Bone marrow (tissue), 2 donors: ENCODE measurements at regions not wholly inside any gene's neighbourhood (a gene's known extent, or its start where the extent isn't known, plus 50 kb on each side); places are given as distances from the start of the nearest gene placed in this dataset.

Experiments used
- DNase-seq, 2 donors: peaks; one replicate each; lab custom pipeline; 2025; lab: John Stamatoyannopoulos, UW

- DNase-seq: no peak
Observed at GRCh38 chr3:187902041-187902471, 156.8 kb upstream of the BCL6 start.

- DNase-seq: no peak
Observed at GRCh38 chr3:187902936-187903335, 157.7 kb upstream of the BCL6 start.

- DNase-seq: no peak
Observed at GRCh38 chr3:187903697-187904096, 158.4 kb upstream of the BCL6 start.

- DNase-seq: no peak
Observed at GRCh38 chr3:187906416-187906815, 161.1 kb upstream of the BCL6 start.

GRCh38 chr3:187906920-187907319, 161.7 kb upstream of the BCL6 start:
- DNase-seq: no peak

GRCh38 chr3:187909866-187910265, 164.6 kb upstream of the BCL6 start:
- no peak for DNase-seq

GRCh38 chr3:187912007-187912406, 166.7 kb upstream of the BCL6 start:
- DNase-seq: no peak

- DNase-seq: no peak
Observed at GRCh38 chr3:187913617-187914033, 168.4 kb upstream of the BCL6 start.

- no peak for DNase-seq
Observed at GRCh38 chr3:187914231-187914630, 169.0 kb upstream of the BCL6 start.

GRCh38 chr3:187916072-187916471, 170.8 kb upstream of the BCL6 start:
- no peak for DNase-seq

- DNase-seq: no peak
Observed at GRCh38 chr3:187918081-187918644, 172.9 kb upstream of the BCL6 start.

- peak in 1 of 2 donors; percentile 86 for DNase-seq
Observed at GRCh38 chr3:187919048-187919447, 173.8 kb upstream of the BCL6 start.

GRCh38 chr3:187919544-187919943, 174.3 kb upstream of the BCL6 start:
- peak in 1 of 2 donors; percentile 30 for DNase-seq

GRCh38 chr3:187920030-187920429, 174.8 kb upstream of the BCL6 start:
- DNase-seq: no peak

- no peak for DNase-seq
Observed at GRCh38 chr3:187920913-187921312, 175.6 kb upstream of the BCL6 start.

- no peak for DNase-seq
Observed at GRCh38 chr3:187921391-187922074, 176.3 kb upstream of the BCL6 start.

- no peak for DNase-seq
Observed at GRCh38 chr3:187922704-187923416, 177.6 kb upstream of the BCL6 start.

- DNase-seq: no peak
Observed at GRCh38 chr3:187924651-187925050, 179.4 kb upstream of the BCL6 start.

- DNase-seq: no peak
Observed at GRCh38 chr3:187925326-187925725, 180.1 kb upstream of the BCL6 start.

- no peak for DNase-seq
Observed at GRCh38 chr3:187926620-187927019, 181.4 kb upstream of the BCL6 start.

GRCh38 chr3:187927565-187927964, 182.3 kb upstream of the BCL6 start:
- no peak for DNase-seq

GRCh38 chr3:187929112-187929816, 184.0 kb upstream of the BCL6 start:
- DNase-seq: no peak

- no peak for DNase-seq
Observed at GRCh38 chr3:187930021-187930420, 184.8 kb upstream of the BCL6 start.
